HepG2 (cell line): ENCODE measurements at regions not wholly inside any gene's neighbourhood (a gene's known extent, or its start where the extent isn't known, plus 50 kb on each side); places are given as distances from the start of the nearest gene placed in this dataset.

ENCODE experiments used
- ATAC-seq: fragments of 200-7000 bp; cut with Tn5 transposase; 3 replicates; pipeline ENCODE4 v1.9.1; 2020; ENCODE audit warnings: mild to moderate bottlenecking, moderate library complexity
- BruUV-seq: library from RNA; stranded (reverse); fragments of 400-500 nt; replicated peaks from 2 replicates; lab custom pipeline; 2021; lab: Mats Ljungman, UMichigan
- CTCF ChIA-PET: fragments of 300-600 bp; formaldehyde crosslinking; extraction: SDS; loops from one replicate; lab custom pipeline; 2021; ENCODE audit warnings: low total read pairs, inconsistent platforms, low intra/inter-chr PET ratio; lab: Yijun Ruan, JAX
- POLR2A ChIA-PET: fragments of 350-600 bp; sonication (Branson Sonifier 250); formaldehyde crosslinking; loops from one replicate; lab custom pipeline; 2020; ENCODE audit warnings: antibody characterized with exemption, inconsistent platforms; lab: Yijun Ruan, JAX
- DNase-seq: peaks from one replicate; pipeline ENCODE4 v3.0.0-alpha.2; 2015; ENCODE audit warnings: low spot score
- FAIRE-seq: peaks from 3 replicates; lab custom pipeline; 2011; peaks lifted over from hg19 to GRCh38; lab: Jason Lieb, UNC
- H2AFZ ChIP-seq: one replicate; pipeline ENCODE4 v1.6.1; 2011; ENCODE audit warnings: low read length, inconsistent platforms
- H3K27ac ChIP-seq: fragments of 300-600 bp; 3 replicates; pipeline ENCODE4 v1.8.0; 2011; ENCODE audit warnings: mixed run types, mild to moderate bottlenecking, mixed read lengths, low read length, inconsistent platforms; ENCODE audit not compliant: insufficient read depth; ENCODE audit errors: extremely low read length
- H3K27me3 ChIP-seq, 2 experiments: fragments of 200-600 bp in 1 of 2; 2 replicates in 1 of 2; 3 replicates in 1 of 2; pipeline versions ENCODE4 v1.6.0 to v1.8.0; 2011; ENCODE audit warnings: low read length in 2 of 2, mild to moderate bottlenecking in 2 of 2, moderate library complexity in 2 of 2, inconsistent platforms in 1 of 2; ENCODE audit not compliant: insufficient read depth in 2 of 2, control insufficient read depth in 1 of 2
- H3K36me3 ChIP-seq, 2 experiments: fragments of 200-600 bp in 1 of 2; replicated peaks in 1 of 2; 2 replicates in 1 of 2; 3 replicates in 1 of 2; pipeline versions ENCODE4 v1.5.1 to v1.8.0; 2011; ENCODE audit warnings: low read length in 2 of 2, inconsistent platforms in 1 of 2; ENCODE audit not compliant: insufficient read depth in 2 of 2, control insufficient read depth in 1 of 2
- H3K4me1 ChIP-seq: 2 replicates; pipeline ENCODE4 v1.5.1; 2012; ENCODE audit warnings: low read length, inconsistent platforms; ENCODE audit not compliant: insufficient read depth
- H3K4me2 ChIP-seq: 2 replicates; pipeline ENCODE4 v1.6.0; 2011; ENCODE audit warnings: low read depth, low read length, inconsistent platforms
- H3K4me3 ChIP-seq, 3 experiments: fragments of 200-600 bp in 1 of 3; sonication (generic), shearing (Covaris generic) in 1 of 3; replicated peaks in 1 of 3; 2 replicates each; pipeline ENCODE4 v1.5.1; 2011 to 2016; ENCODE audit warnings: low read length in 3 of 3, inconsistent platforms in 2 of 3, low read depth in 2 of 3, mild to moderate bottlenecking in 2 of 3, control low read depth in 1 of 3, mixed read lengths in 1 of 3; ENCODE audit not compliant: insufficient read depth in 1 of 3
- H3K79me2 ChIP-seq: one replicate; pipeline ENCODE4 v1.6.1; 2011; ENCODE audit warnings: low read length, inconsistent platforms; ENCODE audit not compliant: insufficient read depth
- H3K9ac ChIP-seq: 2 replicates; pipeline ENCODE4 v1.6.0; 2011; ENCODE audit warnings: mild to moderate bottlenecking, low read depth, low read length, inconsistent platforms; ENCODE audit not compliant: insufficient read depth
- H3K9me3 ChIP-seq: 2 replicates; pipeline ENCODE4 v1.5.1; 2012; ENCODE audit warnings: mild to moderate bottlenecking, low read length
- H4K20me1 ChIP-seq: 2 replicates; pipeline ENCODE4 v1.6.0; 2011; ENCODE audit warnings: inconsistent platforms, mild to moderate bottlenecking, low read length, moderate library complexity; ENCODE audit not compliant: insufficient read depth
- BRCA1 ChIP-seq: sonication (generic); formaldehyde crosslinking; IDR thresholded peaks from 2 replicates; pipeline ENCODE4 v1.4.0; 2020; ENCODE audit warnings: missing genetic modification reagents
- DBP ChIP-seq: sonication (generic); formaldehyde crosslinking; IDR thresholded peaks from 2 replicates; pipeline ENCODE4 v1.4.0; 2020; ENCODE audit warnings: missing genetic modification reagents; ENCODE audit errors: not compliant biosample characterization
- GTF3A ChIP-seq: sonication (generic); formaldehyde crosslinking; conservative IDR thresholded peaks from 2 replicates; pipeline ENCODE4 v1.4.0; 2020; ENCODE audit warnings: mild to moderate bottlenecking, missing genetic modification reagents
- NR2F6 ChIP-seq, 2 experiments: IDR thresholded peaks; 2 replicates each; pipeline ENCODE4 v1.6.1; 2016; ENCODE audit warnings: antibody characterized with exemption in 1 of 2, mild to moderate bottlenecking in 1 of 2
- PAF1 ChIP-seq: IDR thresholded peaks from 2 replicates; pipeline ENCODE4 v1.6.1; 2016; ENCODE audit warnings: missing genetic modification reagents, missing compliant biosample characterization
- SMAD9 ChIP-seq: sonication (generic); formaldehyde crosslinking; IDR thresholded peaks from 2 replicates; pipeline ENCODE4 v1.5.1; 2020; ENCODE audit warnings: mild to moderate bottlenecking, missing genetic modification reagents
- SOX13 ChIP-seq, 3 experiments: fragments of 450-650 bp in 1 of 3; sonication (generic) in 1 of 3; formaldehyde crosslinking in 1 of 3; IDR thresholded peaks in 2 of 3; conservative IDR thresholded peaks in 1 of 3; 2 replicates each; pipeline versions ENCODE4 v1.5.0 to v1.6.1; 2016 to 2020; ENCODE audit warnings: antibody characterized with exemption in 1 of 3, mild to moderate bottlenecking in 1 of 3, missing compliant biosample characterization in 1 of 3, missing genetic modification reagents in 1 of 3, moderate library complexity in 1 of 3
- SRSF9 ChIP-seq: fragments of 200-400 bp; formaldehyde crosslinking; IDR thresholded peaks from 2 replicates; pipeline ENCODE4 v1.6.1; 2018; ENCODE audit warnings: borderline replicate concordance, mild to moderate bottlenecking, low read depth, low read length; ENCODE audit not compliant: insufficient read depth, poor library complexity, severe bottlenecking
- ZNF136 ChIP-seq: sonication (generic); formaldehyde crosslinking; IDR thresholded peaks from 2 replicates; pipeline ENCODE4 v1.8.1; 2022; ENCODE audit warnings: low read depth, mild to moderate bottlenecking, moderate library complexity, missing genetic modification reagents
- ZNF274 ChIP-seq: sonication (generic); formaldehyde crosslinking; IDR thresholded peaks from 2 replicates; pipeline ENCODE4 v1.5.1; 2020; ENCODE audit warnings: mild to moderate bottlenecking, missing genetic modification reagents
- ZNF275 ChIP-seq: sonication (generic); formaldehyde crosslinking; IDR thresholded peaks from 2 replicates; pipeline ENCODE4 v1.8.0; 2022; ENCODE audit warnings: missing genetic modification reagents, mild to moderate bottlenecking, inconsistent platforms, borderline replicate concordance
- WGBS: methylation state at CpG from one replicate; pipeline ENCODE4 v1.1.6; 2017; ENCODE audit warnings: low lambda C conversion rate; 5-methylcytosine and 5-hydroxymethylcytosine counted together
- in situ Hi-C: cut with HindIII; loops from 2 replicates; pipeline ENCODE4 v1.10.0; 2017; ENCODE audit warnings: low pct_unique_long_range_greater_than_20kb; ENCODE audit not compliant: extremely low pct_ligation_motif_present
- intact Hi-C: fragments of 100-400 bp; cut with micrococcal nuclease; formaldehyde crosslinking; loops from one replicate; pipeline ENCODE4 v1.10.0; 2022; ENCODE audit not compliant: unreplicated experiment

- H3K36me3 ChIP-seq = no peaks in the 10 kb centered on the region
- H3K4me2 ChIP-seq = no peak overlapping the region
- no peaks in the 10 kb centered on the region for H4K20me1 ChIP-seq
- no peak overlapping the region for H3K9ac ChIP-seq
- DNase-seq (no peak), ATAC-seq (no peak), FAIRE-seq (no peak)
- H3K9me3 ChIP-seq = no peaks in the 10 kb centered on the region
- H3K4me3 ChIP-seq = no peak overlapping the region
- no TSS peak for BruUV-seq
- whole genome bisulfite sequencing = 22% methylated on average over 8 of the region's 8 CpGs
- H3K27ac ChIP-seq = no peak overlapping the region
- no peaks in the 10 kb centered on the region for H3K79me2 ChIP-seq
- intact Hi-C loops (no loop called here), in situ Hi-C loops (no loop called here)
- H3K4me1 ChIP-seq = no peaks in the 10 kb centered on the region
- H3K27me3 ChIP-seq = peaks cover 0 to 6% of the 10 kb centered on the region in 2 experiments; a peak in 3 of 5 replicates
- POLR2A ChIA-PET = no interaction called here
- CTCF ChIA-PET = no interaction called here
- no peak for TF ChIP-seq DBP (CRISPR knock-in tag)
- no peak for TF ChIP-seq GTF3A (CRISPR knock-in tag)
- TF ChIP-seq BRCA1 (CRISPR knock-in tag) = no peak
- TF ChIP-seq ZNF274 (CRISPR knock-in tag) = no peak
- TF ChIP-seq NR2F6 (IDR thresholded peaks at IDR 0.05) = no peak
- TF ChIP-seq NR2F6 (CRISPR knock-in tag; IDR thresholded peaks at IDR 0.05) = no peak
- TF ChIP-seq PAF1 (CRISPR knock-in tag) = no peak
- no peak for TF ChIP-seq SRSF9
- no peak for TF ChIP-seq SOX13 (IDR thresholded peaks at IDR 0.05)
- TF ChIP-seq SOX13 (CRISPR knock-in tag; conservative IDR thresholded peaks at IDR 0.05 in 1 of 2, IDR thresholded peaks at IDR 0.05 in 1 of 2) = no peak
- no peak for TF ChIP-seq SMAD9
- TF ChIP-seq ZNF136 = no peak
- TF ChIP-seq ZNF275 (CRISPR knock-in tag) = no peak
- H2AFZ ChIP-seq = no peak overlapping the region
Observed at GRCh38 chr2:2646433-2647051, 315.5 kb upstream of the MYT1L start.
